ENCODE measurements at regions not wholly inside any gene's neighbourhood (a gene's known extent, or its start where the extent isn't known, plus 50 kb on each side); places are given as distances from the start of the nearest gene placed in this dataset.

- Histone ChIP-seq H3K4me3 (no peak overlapping the region), H3K27ac (replicated peaks) (no peak overlapping the region), H3K36me3 (no peaks in the 10 kb centered on the region), H3K9me3 (replicated peaks) (no peaks in the 10 kb centered on the region), H3K4me1 (peaks cover 39% of the 10 kb centered on the region), H3K27me3 (ENCODE audit: low read depth) (no peaks in the 10 kb centered on the region)
- no peak for TF ChIP-seq CTCF (IDR thresholded peaks at IDR 0.05; ENCODE audit: borderline replicate concordance)
- no peak for DNase-seq
- intact Hi-C loops (cut with micrococcal nuclease), result loop anchor here (10.0 kb wide), 2 partner anchors 55 to 195 kb away; partner anchors contain the start of gene TPM1
Observed at GRCh38 chr15:62849316-62850106, 193.0 kb upstream of the TPM1 start.

- Histone ChIP-seq H3K27ac (replicated peaks) (no peak overlapping the region), H3K4me3 (no peak overlapping the region), H3K27me3 (ENCODE audit: low read depth) (no peaks in the 10 kb centered on the region), H3K36me3 (no peaks in the 10 kb centered on the region), H3K9me3 (replicated peaks) (no peaks in the 10 kb centered on the region), H3K4me1 (peaks cover 31% of the 10 kb centered on the region)
- peak; percentile 37 for DNase-seq
- intact Hi-C loops (cut with micrococcal nuclease), result loop anchor here (10.0 kb wide), 1 partner anchor 56 kb away; no protein-coding TSS in a partner anchor
- no peak for TF ChIP-seq CTCF (IDR thresholded peaks at IDR 0.05; ENCODE audit: borderline replicate concordance)
Observed at GRCh38 chr15:62850318-62850717, 192.2 kb upstream of the TPM1 start.

GRCh38 chr15:62850791-62851291 lies 191.7 kb upstream of the TPM1 start:
- intact Hi-C loops (cut with micrococcal nuclease), result loop anchor here (10.0 kb wide), 1 partner anchor 56 kb away; no protein-coding TSS in a partner anchor
- no peak for DNase-seq
- Histone ChIP-seq H3K27me3 (ENCODE audit: low read depth) (no peaks in the 10 kb centered on the region), H3K4me3 (no peak overlapping the region), H3K27ac (replicated peaks) (no peak overlapping the region), H3K36me3 (no peaks in the 10 kb centered on the region), H3K9me3 (replicated peaks) (no peaks in the 10 kb centered on the region), H3K4me1 (peaks cover 26% of the 10 kb centered on the region)
- no peak for TF ChIP-seq CTCF (IDR thresholded peaks at IDR 0.05; ENCODE audit: borderline replicate concordance)

GRCh38 chr15:62853114-62853840 lies 189.3 kb upstream of the TPM1 start:
- no peak overlapping the region for H3K4me3 ChIP-seq
- no peak for TF ChIP-seq CTCF (IDR thresholded peaks at IDR 0.05; ENCODE audit: borderline replicate concordance)
- peaks cover 27% of the 10 kb centered on the region for H3K4me1 ChIP-seq
- intact Hi-C loops (cut with micrococcal nuclease), result loop anchor here (10.0 kb wide), 1 partner anchor 58 kb away; no protein-coding TSS in a partner anchor
- DNase-seq, result no peak
- H3K36me3 ChIP-seq, result no peaks in the 10 kb centered on the region
- no peak overlapping the region for H3K27ac ChIP-seq (replicated peaks)
- no peaks in the 10 kb centered on the region for H3K9me3 ChIP-seq (replicated peaks)
- no peaks in the 10 kb centered on the region for H3K27me3 ChIP-seq (ENCODE audit: low read depth)

- H3K27ac ChIP-seq (replicated peaks), result no peak overlapping the region
- no peaks in the 10 kb centered on the region for H3K9me3 ChIP-seq (replicated peaks)
- H3K36me3 ChIP-seq, result no peaks in the 10 kb centered on the region
- no peaks in the 10 kb centered on the region for H3K27me3 ChIP-seq (ENCODE audit: low read depth)
- DNase-seq, result no peak
- intact Hi-C loops (cut with micrococcal nuclease), result loop anchor here (10.0 kb wide), 1 partner anchor 59 kb away; no protein-coding TSS in a partner anchor
- no peak for TF ChIP-seq CTCF (IDR thresholded peaks at IDR 0.05; ENCODE audit: borderline replicate concordance)
- no peak overlapping the region for H3K4me3 ChIP-seq
- peaks cover 21% of the 10 kb centered on the region for H3K4me1 ChIP-seq
Observed at GRCh38 chr15:62853841-62854225, 188.7 kb upstream of the TPM1 start.
